ENCODE measurements at regions not wholly inside any gene's neighbourhood (a gene's known extent, or its start where the extent isn't known, plus 50 kb on each side); places are given as distances from the start of the nearest gene placed in this dataset.

- DNase-seq (ENCODE audit: low spot score) (no peak), ATAC-seq (no peak)
- H3K4me3 Mint-ChIP-seq, result no peak overlapping the region
- no peak for TF ChIP-seq ERG (CRISPR knock-in tag; IDR thresholded peaks at IDR 0.05)
- no peak for TF ChIP-seq SOX15 (CRISPR knock-in tag; IDR thresholded peaks at IDR 0.05)
- TF ChIP-seq, protein P1, sequence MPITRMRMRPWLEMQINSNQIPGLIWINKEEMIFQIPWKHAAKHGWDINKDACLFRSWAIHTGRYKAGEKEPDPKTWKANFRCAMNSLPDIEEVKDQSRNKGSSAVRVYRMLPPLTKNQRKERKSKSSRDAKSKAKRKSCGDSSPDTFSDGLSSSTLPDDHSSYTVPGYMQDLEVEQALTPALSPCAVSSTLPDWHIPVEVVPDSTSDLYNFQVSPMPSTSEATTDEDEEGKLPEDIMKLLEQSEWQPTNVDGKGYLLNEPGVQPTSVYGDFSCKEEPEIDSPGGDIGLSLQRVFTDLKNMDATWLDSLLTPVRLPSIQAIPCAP (CRISPR knock-in tag; IDR thresholded peaks at IDR 0.05), result no peak
- no peak for TF ChIP-seq NR2C2 (CRISPR knock-in tag; IDR thresholded peaks at IDR 0.05)
- TF ChIP-seq, protein P2, sequence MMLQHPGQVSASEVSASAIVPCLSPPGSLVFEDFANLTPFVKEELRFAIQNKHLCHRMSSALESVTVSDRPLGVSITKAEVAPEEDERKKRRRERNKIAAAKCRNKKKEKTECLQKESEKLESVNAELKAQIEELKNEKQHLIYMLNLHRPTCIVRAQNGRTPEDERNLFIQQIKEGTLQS (CRISPR knock-in tag; conservative IDR thresholded peaks at IDR 0.05), result no peak
- no peak for TF ChIP-seq ZBTB21 (CRISPR knock-in tag; IDR thresholded peaks at IDR 0.05; ENCODE audit: borderline replicate concordance)
- TF ChIP-seq, protein P3, sequence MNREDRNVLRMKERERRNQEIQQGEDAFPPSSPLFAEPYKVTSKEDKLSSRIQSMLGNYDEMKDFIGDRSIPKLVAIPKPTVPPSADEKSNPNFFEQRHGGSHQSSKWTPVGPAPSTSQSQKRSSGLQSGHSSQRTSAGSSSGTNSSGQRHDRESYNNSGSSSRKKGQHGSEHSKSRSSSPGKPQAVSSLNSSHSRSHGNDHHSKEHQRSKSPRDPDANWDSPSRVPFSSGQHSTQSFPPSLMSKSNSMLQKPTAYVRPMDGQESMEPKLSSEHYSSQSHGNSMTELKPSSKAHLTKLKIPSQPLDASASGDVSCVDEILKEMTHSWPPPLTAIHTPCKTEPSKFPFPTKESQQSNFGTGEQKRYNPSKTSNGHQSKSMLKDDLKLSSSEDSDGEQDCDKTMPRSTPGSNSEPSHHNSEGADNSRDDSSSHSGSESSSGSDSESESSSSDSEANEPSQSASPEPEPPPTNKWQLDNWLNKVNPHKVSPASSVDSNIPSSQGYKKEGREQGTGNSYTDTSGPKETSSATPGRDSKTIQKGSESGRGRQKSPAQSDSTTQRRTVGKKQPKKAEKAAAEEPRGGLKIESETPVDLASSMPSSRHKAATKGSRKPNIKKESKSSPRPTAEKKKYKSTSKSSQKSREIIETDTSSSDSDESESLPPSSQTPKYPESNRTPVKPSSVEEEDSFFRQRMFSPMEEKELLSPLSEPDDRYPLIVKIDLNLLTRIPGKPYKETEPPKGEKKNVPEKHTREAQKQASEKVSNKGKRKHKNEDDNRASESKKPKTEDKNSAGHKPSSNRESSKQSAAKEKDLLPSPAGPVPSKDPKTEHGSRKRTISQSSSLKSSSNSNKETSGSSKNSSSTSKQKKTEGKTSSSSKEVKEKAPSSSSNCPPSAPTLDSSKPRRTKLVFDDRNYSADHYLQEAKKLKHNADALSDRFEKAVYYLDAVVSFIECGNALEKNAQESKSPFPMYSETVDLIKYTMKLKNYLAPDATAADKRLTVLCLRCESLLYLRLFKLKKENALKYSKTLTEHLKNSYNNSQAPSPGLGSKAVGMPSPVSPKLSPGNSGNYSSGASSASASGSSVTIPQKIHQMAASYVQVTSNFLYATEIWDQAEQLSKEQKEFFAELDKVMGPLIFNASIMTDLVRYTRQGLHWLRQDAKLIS (CRISPR knock-in tag; IDR thresholded peaks at IDR 0.05; ENCODE audit: borderline replicate concordance), result no peak
- no peak for TF ChIP-seq E2F5 (CRISPR knock-in tag; IDR thresholded peaks at IDR 0.05)
- TF ChIP-seq RORB (CRISPR knock-in tag; IDR thresholded peaks at IDR 0.05), result no peak
- no peak for TF ChIP-seq ESRRA (CRISPR knock-in tag; IDR thresholded peaks at IDR 0.05; ENCODE audit: borderline replicate concordance)
- no peak for TF ChIP-seq TEAD1 (CRISPR knock-in tag; IDR thresholded peaks at IDR 0.05)
- no peak for TF ChIP-seq GRHL2 (CRISPR knock-in tag; IDR thresholded peaks at IDR 0.05; ENCODE audit: insufficient replicate concordance, severe bottlenecking)
- no peaks in the 10 kb centered on the region for H3K27me3 Mint-ChIP-seq (ENCODE audit: low read depth)
- peaks cover 32% of the 10 kb centered on the region for H3K4me1 Mint-ChIP-seq
- ChIA-PET CTCF (no interaction called here), POLR2A (no interaction called here)
- no peaks in the 10 kb centered on the region for H3K36me3 Mint-ChIP-seq
- H3K27ac Mint-ChIP-seq, result no peak overlapping the region
- H3K9me3 Mint-ChIP-seq, result peaks cover 3% of the 10 kb centered on the region; the same call in 1 of the 2 replicates
These were observed 1245.5 kb upstream of the FAM98A start for GRCh38 chr2:34844629-34845028.

DNA sequence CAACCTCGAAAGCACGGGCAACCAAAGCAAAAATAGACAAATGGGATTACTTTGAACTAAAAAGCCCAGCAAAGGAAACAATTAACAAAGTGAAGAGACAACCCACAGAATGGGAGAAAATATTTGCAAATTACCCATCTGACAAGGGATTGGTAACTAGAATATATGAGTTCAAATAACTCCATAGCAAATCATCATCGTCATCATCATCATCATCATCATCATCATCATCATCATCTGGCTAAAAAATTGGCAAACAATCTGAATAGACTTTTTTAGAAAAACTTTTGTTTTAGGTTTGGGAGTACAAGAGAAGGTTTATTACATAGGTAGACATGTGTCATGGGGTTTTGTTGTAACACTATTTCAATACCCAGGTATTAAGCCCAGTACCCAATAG, 1239.3 kb upstream of the FAM98A start:
- peaks cover 42% of the 10 kb centered on the region for H3K9me3 Mint-ChIP-seq
- no peak overlapping the region for H3K27ac Mint-ChIP-seq
- TF ChIP-seq ARID4B (CRISPR knock-in tag; IDR thresholded peaks at IDR 0.05; ENCODE audit: borderline replicate concordance) (no peak), ZBTB21 (CRISPR knock-in tag; IDR thresholded peaks at IDR 0.05; ENCODE audit: borderline replicate concordance) (no peak), NR1H2 (CRISPR knock-in tag; IDR thresholded peaks at IDR 0.05) (no peak), AR (CRISPR knock-in tag; IDR thresholded peaks at IDR 0.05) (no peak), SMAD4 (CRISPR knock-in tag; IDR thresholded peaks at IDR 0.05) (no peak)
- TF ChIP-seq, protein P4, sequence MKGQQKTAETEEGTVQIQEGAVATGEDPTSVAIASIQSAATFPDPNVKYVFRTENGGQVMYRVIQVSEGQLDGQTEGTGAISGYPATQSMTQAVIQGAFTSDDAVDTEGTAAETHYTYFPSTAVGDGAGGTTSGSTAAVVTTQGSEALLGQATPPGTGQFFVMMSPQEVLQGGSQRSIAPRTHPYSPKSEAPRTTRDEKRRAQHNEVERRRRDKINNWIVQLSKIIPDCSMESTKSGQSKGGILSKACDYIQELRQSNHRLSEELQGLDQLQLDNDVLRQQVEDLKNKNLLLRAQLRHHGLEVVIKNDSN (CRISPR knock-in tag; IDR thresholded peaks at IDR 0.05), result no peak
- no peak for ATAC-seq
- DNase-seq (ENCODE audit: low spot score), result no peak
- ChIA-PET CTCF (no interaction called here), POLR2A (no interaction called here)
- H3K4me3 Mint-ChIP-seq, result no peak overlapping the region
- no peaks in the 10 kb centered on the region for H3K27me3 Mint-ChIP-seq (ENCODE audit: low read depth)
- peaks cover 17% of the 10 kb centered on the region for H3K36me3 Mint-ChIP-seq
- H3K4me1 Mint-ChIP-seq, result peaks cover 7% of the 10 kb centered on the region

All from WTC11 (cell line).